ENCODE measurements at regions not wholly inside any gene's neighbourhood (a gene's known extent, or its start where the extent isn't known, plus 50 kb on each side); places are given as distances from the start of the nearest gene placed in this dataset.

GRCh38 chr5:111635916-111636570, 121.0 kb downstream of the NREP start:
- H3K36me3 ChIP-seq: no peaks in the 10 kb centered on the region
- WGBS: 62% methylated on average over 3 of the region's 3 CpGs
- no peaks in the 10 kb centered on the region for H3K27me3 ChIP-seq
- peaks cover 0 to 7% (median 3%) of the 10 kb centered on the region in 4 donors for H3K9me3 ChIP-seq
- no peak overlapping the region for H3K4me3 ChIP-seq
- intact Hi-C loops (cut with DNase I): no loop called here
- no peak overlapping the region for H3K27ac ChIP-seq (replicated peaks in 1 of 4)
- TF ChIP-seq POLR2A (IDR thresholded peaks at IDR 0.05; ENCODE audit: low read depth) (no peak), POLR2AphosphoS5 (IDR thresholded peaks at IDR 0.05) (no peak), EP300 (IDR thresholded peaks at IDR 0.05) (no peak), CTCF (IDR thresholded peaks at IDR 0.05) (no peak)
- peaks cover 8 to 19% (median 16%) of the 10 kb centered on the region in 4 donors for H3K4me1 ChIP-seq
- no peak for DNase-seq (ENCODE audit: extremely low spot score)

- H3K4me3 ChIP-seq: no peak overlapping the region
- WGBS: 40% methylated on average over 7 of the region's 7 CpGs
- intact Hi-C loops (cut with DNase I): no loop called here
These were observed 121.7 kb downstream of the NREP start for GRCh38 chr5:111635151-111635902.

GRCh38 chr5:111631328-111631727, 119.0 kb upstream of the STARD4 start:
- H3K27ac ChIP-seq (replicated peaks in 1 of 4): no peak overlapping the region
- intact Hi-C loops (cut with DNase I): no loop called here
- H3K4me3 ChIP-seq: no peak overlapping the region
- H3K9me3 ChIP-seq: no peaks in the 10 kb centered on the region
- 97% methylated on average over 3 of the region's 3 CpGs for WGBS
- no peaks in the 10 kb centered on the region for H3K36me3 ChIP-seq
- no peaks in the 10 kb centered on the region for H3K27me3 ChIP-seq
- TF ChIP-seq POLR2AphosphoS5 (IDR thresholded peaks at IDR 0.05) (no peak), EP300 (IDR thresholded peaks at IDR 0.05) (no peak), POLR2A (IDR thresholded peaks at IDR 0.05; ENCODE audit: low read depth) (no peak), CTCF (IDR thresholded peaks at IDR 0.05) (no peak)
- DNase-seq (ENCODE audit: extremely low spot score): no peak
- peaks cover 8 to 18% (median 15%) of the 10 kb centered on the region in 4 donors for H3K4me1 ChIP-seq

More at GRCh38 chr5:111635151-111635902, 121.7 kb downstream of the NREP start:
- Histone ChIP-seq H3K4me1 (peaks cover 8 to 18% (median 15%) of the 10 kb centered on the region in 4 donors), H3K27me3 (no peaks in the 10 kb centered on the region), H3K27ac (replicated peaks in 1 of 4) (peak overlapping the region in 1 of 4 donors; percentile 7), H3K9me3 (peaks cover 0 to 7% (median 3%) of the 10 kb centered on the region in 4 donors), H3K36me3 (no peaks in the 10 kb centered on the region)
- DNase-seq (ENCODE audit: extremely low spot score): no peak
- TF ChIP-seq POLR2A (IDR thresholded peaks at IDR 0.05; ENCODE audit: low read depth) (no peak), EP300 (IDR thresholded peaks at IDR 0.05) (no peak), POLR2AphosphoS5 (IDR thresholded peaks at IDR 0.05) (no peak), CTCF (IDR thresholded peaks at IDR 0.05) (no peak)

- Histone ChIP-seq H3K27me3 (no peaks in the 10 kb centered on the region), H3K27ac (replicated peaks in 1 of 4) (no peak overlapping the region), H3K4me3 (no peak overlapping the region), H3K36me3 (no peaks in the 10 kb centered on the region), H3K4me1 (no peaks in the 10 kb centered on the region), H3K9me3 (no peaks in the 10 kb centered on the region)
- intact Hi-C loops (cut with DNase I): no loop called here
- no peak for TF ChIP-seq EP300 (IDR thresholded peaks at IDR 0.05)
- TF ChIP-seq CTCF (IDR thresholded peaks at IDR 0.05): no peak
- no peak for TF ChIP-seq POLR2A (IDR thresholded peaks at IDR 0.05; ENCODE audit: low read depth)
- TF ChIP-seq POLR2AphosphoS5 (IDR thresholded peaks at IDR 0.05): no peak
- DNase-seq (ENCODE audit: extremely low spot score): no peak
These were observed 116.6 kb upstream of the STARD4 start for GRCh38 chr5:111628901-111629300.

Data from esophagus muscularis mucosa (tissue), 4 donors.